ENCODE measurements at regions not wholly inside any gene's neighbourhood (a gene's known extent, or its start where the extent isn't known, plus 50 kb on each side); places are given as distances from the start of the nearest gene placed in this dataset.

DNA sequence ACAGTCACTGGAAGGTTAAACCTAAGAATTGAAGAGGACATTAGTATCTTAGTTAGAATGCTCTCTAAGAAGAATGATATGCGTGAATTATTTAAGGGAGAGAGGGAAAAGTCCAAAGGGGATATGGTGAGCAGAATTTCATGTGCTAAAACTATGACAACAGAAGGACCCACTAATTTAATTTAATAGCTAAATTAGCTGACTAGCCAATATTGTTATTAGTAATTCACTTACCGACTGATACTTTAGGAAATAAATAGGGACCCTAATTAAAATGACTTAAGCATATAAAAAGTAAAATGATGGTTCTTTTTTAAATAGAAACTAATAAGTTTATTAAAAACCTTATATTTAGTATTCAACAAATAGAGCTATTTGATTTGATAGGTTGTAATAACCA, 179.6 kb downstream of the RASSF9 start:
- DNase-seq (ENCODE audit: low read depth), result no peak
- TF ChIP-seq, protein P1, sequence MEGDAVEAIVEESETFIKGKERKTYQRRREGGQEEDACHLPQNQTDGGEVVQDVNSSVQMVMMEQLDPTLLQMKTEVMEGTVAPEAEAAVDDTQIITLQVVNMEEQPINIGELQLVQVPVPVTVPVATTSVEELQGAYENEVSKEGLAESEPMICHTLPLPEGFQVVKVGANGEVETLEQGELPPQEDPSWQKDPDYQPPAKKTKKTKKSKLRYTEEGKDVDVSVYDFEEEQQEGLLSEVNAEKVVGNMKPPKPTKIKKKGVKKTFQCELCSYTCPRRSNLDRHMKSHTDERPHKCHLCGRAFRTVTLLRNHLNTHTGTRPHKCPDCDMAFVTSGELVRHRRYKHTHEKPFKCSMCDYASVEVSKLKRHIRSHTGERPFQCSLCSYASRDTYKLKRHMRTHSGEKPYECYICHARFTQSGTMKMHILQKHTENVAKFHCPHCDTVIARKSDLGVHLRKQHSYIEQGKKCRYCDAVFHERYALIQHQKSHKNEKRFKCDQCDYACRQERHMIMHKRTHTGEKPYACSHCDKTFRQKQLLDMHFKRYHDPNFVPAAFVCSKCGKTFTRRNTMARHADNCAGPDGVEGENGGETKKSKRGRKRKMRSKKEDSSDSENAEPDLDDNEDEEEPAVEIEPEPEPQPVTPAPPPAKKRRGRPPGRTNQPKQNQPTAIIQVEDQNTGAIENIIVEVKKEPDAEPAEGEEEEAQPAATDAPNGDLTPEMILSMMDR (IDR thresholded peaks at IDR 0.05; ENCODE audit: control insufficient read depth, insufficient read depth, low read depth, low read length, missing control alignments), result no peak
- H3K4me3 ChIP-seq (ENCODE audit: control insufficient read depth, low read depth, low read length), result no peak overlapping the region

DNA sequence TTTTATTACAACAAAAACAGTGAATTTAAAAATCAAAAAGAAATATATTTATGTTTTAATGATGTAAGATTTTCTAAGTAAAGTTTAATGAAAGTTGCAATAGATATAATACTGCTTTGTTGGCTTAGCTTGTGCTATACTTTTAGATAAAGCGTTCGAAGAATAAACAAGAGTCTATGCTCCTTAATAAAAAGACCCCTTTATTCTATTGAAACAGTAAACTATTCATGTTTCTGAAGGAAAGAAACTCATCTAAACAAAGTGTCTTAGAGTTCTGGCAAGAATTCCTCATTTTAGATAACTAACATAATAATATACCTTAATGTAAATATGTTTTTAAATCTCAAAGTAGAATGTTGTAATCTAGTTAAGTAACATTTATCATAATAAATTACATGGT, 179.0 kb downstream of the RASSF9 start:
- no peak overlapping the region for H3K4me3 ChIP-seq (ENCODE audit: control insufficient read depth, low read depth, low read length)
- no peak for DNase-seq (ENCODE audit: low read depth)
- TF ChIP-seq, protein P1 (IDR thresholded peaks at IDR 0.05; ENCODE audit: control insufficient read depth, insufficient read depth, low read depth, low read length, missing control alignments), result no peak

DNA sequence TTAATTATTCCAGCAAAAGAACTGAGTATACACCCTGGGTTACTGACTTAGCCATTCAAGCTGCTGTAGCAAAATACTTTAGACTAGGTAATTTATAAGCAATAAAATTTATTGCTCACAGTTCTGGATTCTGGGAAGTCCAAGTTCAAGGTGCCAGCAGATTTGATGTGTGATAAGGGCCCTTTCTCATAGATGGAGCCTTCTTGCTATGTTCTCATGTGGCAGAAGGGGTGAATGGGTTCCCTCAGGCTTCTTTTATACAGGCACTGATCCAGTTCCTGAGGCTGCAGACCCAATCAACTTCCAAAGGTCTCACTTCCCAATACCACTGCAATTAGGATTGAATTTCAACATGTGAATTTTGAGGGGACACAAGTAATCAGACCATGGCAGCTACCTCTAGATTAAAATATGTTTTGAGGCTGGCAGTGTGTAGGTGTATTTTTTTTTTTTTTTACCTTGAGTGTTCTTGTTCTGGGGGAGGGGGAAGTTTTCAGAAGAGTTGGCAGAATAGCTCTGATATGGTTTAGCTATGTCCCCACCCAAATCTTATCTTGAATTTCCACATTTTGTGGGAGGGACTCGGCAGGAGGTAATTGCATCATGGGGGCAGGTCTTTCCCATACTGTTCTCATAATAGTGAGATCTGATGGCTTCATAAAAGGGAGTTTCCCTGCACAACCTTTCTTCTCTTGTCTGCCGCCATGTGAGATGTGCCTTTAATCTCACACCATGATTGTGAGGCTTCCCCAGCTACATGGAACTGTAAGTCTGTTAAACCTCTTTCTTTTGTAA, 178.2 kb downstream of the RASSF9 start:
- DNase-seq (ENCODE audit: low read depth), result no peak
- no peak overlapping the region for H3K4me3 ChIP-seq (ENCODE audit: control insufficient read depth, low read depth, low read length)
- TF ChIP-seq, protein P1 (IDR thresholded peaks at IDR 0.05; ENCODE audit: control insufficient read depth, insufficient read depth, low read depth, low read length, missing control alignments), result no peak

DNA sequence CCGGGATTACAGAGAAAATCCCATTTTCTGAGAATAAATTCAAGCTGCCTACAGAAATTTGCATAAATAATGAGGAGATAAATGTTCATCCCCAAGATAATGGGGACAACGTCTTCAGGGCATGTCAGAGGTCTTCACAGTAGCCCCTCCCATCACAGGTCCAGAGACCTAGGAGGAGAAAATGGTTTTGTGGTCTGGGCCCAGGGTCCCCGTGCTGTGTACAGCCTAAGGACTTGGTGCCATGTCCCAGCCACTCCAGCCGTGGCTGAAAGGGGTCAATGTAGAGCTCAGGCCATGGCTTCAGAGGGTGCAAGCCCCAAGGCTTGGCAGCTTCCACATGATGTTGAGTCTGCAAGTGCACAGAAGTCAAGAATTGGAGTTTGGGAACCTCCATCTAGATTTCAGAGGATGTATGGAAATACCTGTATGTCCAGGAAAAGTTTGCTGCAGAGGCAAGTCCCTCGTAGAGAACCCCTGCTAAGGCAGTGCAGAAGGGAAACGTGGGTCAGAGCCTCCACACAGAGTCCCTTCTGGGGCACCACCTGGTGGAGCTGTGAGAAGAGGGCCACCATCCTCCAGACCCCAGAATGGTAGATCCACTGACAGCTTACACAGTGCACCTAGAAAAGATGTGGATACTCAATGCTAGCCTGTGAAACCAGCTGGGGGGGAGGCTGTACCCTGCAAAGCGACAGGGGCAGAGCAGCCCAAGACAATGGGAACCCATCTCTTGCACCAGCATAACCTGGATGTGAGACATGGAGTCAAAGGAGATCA, 176.3 kb downstream of the RASSF9 start:
- DNase-seq (ENCODE audit: low read depth), result no peak
- TF ChIP-seq, protein P1 (IDR thresholded peaks at IDR 0.05; ENCODE audit: control insufficient read depth, insufficient read depth, low read depth, low read length, missing control alignments), result no peak
- H3K4me3 ChIP-seq (ENCODE audit: control insufficient read depth, low read depth, low read length), result no peak overlapping the region

DNA sequence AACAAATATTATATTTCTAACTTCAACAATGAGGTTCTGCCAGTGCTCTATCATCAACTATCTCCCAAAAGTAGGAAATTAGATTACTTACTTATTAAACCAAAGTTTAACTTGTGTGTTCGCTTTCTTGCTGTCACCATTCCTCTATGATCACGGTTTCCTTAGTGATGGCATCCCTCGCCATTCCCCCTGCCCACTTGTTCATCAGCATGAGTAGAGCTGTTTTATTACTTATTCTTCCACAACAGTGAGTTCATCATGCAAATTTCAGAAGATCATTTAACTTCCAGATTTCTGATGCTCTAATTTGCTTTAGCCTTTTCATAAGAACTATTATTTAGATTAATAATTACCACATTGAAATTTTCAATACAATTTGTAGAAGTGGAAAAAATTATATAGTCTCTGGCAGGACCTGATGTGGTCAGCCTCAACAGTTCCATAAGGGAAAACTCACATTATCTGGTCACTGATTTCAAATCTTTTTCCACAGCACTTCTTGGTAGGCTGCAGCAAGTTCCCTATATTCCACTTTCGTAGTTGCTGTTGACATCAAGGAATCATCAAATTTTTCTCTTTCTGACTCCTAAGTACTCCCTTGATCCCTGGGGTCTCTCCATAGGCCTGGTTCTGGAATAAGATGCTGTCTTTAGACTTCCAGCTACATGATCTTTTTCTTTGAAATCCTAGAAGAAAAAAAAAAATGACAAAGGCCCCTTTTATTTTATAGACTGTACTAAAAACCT, 174.6 kb downstream of the RASSF9 start:
- TF ChIP-seq, protein P1 (IDR thresholded peaks at IDR 0.05; ENCODE audit: control insufficient read depth, insufficient read depth, low read depth, low read length, missing control alignments), result no peak
- DNase-seq (ENCODE audit: low read depth), result no peak
- H3K4me3 ChIP-seq (ENCODE audit: control insufficient read depth, low read depth, low read length), result no peak overlapping the region

DNA sequence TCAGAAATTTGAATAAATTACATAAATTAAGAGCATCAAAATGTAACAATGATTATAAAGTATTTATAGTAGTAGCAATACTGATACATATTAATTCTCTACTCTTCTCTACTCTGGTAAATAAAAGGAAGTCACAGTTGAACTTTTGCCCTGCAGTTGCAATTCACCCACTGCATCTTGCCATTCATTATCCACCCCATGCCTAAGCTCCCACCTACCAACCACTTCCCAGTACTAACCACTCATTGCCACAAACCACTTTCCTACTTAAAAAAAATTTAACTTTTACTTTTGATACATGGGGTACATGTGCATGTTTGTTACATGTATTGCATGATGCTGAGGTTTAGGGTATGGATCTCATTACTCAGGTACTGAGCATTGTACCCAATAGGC, 174.0 kb downstream of the RASSF9 start:
- H3K4me3 ChIP-seq (ENCODE audit: control insufficient read depth, low read depth, low read length), result no peak overlapping the region
- TF ChIP-seq, protein P1 (IDR thresholded peaks at IDR 0.05; ENCODE audit: control insufficient read depth, insufficient read depth, low read depth, low read length, missing control alignments), result no peak
- DNase-seq (ENCODE audit: low read depth), result no peak

All from AG09309 (cell line).